Kidney (tissue), 13 donors: ENCODE measurements at regions not wholly inside any gene's neighbourhood (a gene's known extent, or its start where the extent isn't known, plus 50 kb on each side); places are given as distances from the start of the nearest gene placed in this dataset.

Source experiments
- DNase-seq, 5 donors: peaks; one replicate each; pipeline ENCODE4 v3.0.0-alpha.2; 2013 to 2020
- FAIRE-seq: peaks from 2 replicates; lab custom pipeline; 2012; peaks lifted over from hg19 to GRCh38; lab: Jason Lieb, UNC
- H3K27ac ChIP-seq, 2 donors: one replicate each; pipeline ENCODE4 v1.7.0; 2013; ENCODE audit warnings: low read depth in 2 of 2, low read length in 2 of 2, inconsistent platforms in 1 of 2
- H3K27me3 ChIP-seq: one replicate; pipeline ENCODE4 v1.7.1; 2013; ENCODE audit warnings: low read length, inconsistent platforms; ENCODE audit not compliant: control insufficient read depth, insufficient read depth
- H3K36me3 ChIP-seq, 3 donors: one replicate each; pipeline versions ENCODE4 v1.7.0 to v1.7.1; 2013; ENCODE audit warnings: low read length in 3 of 3, control low read depth in 1 of 3, inconsistent platforms in 1 of 3; ENCODE audit not compliant: insufficient read depth in 3 of 3, control insufficient read depth in 2 of 3
- H3K4me1 ChIP-seq, 3 donors: one replicate each; pipeline versions ENCODE4 v1.7.0 to v1.7.1; 2013; ENCODE audit warnings: low read length in 3 of 3, inconsistent platforms in 1 of 3, low read depth in 1 of 3; ENCODE audit not compliant: control insufficient read depth in 2 of 3, insufficient read depth in 2 of 3
- H3K4me3 ChIP-seq, 3 donors: one replicate each; pipeline versions ENCODE4 v1.7.0 to v1.8.1; 2013; ENCODE audit warnings: low read length in 3 of 3, control low read depth in 1 of 3, inconsistent platforms in 1 of 3
- H3K9ac ChIP-seq, 3 donors: one replicate each; pipeline versions ENCODE4 v1.7.0 to v1.7.1; 2013; ENCODE audit warnings: low read length in 3 of 3, control low read depth in 1 of 3, inconsistent platforms in 1 of 3
- H3K9me3 ChIP-seq, 3 donors: one replicate each; pipeline versions ENCODE4 v1.7.0 to v1.7.1; 2013; ENCODE audit warnings: low read length in 3 of 3, control low read depth in 1 of 3, inconsistent platforms in 1 of 3; ENCODE audit not compliant: control insufficient read depth in 2 of 3, insufficient read depth in 1 of 3
- intact Hi-C: fragments of 100-400 bp; cut with DNase I; formaldehyde crosslinking; loops from one replicate; pipeline ENCODE4 v1.11.1; 2022
- TF ChIP-seq, protein P1 (sequence below): IDR thresholded peaks from 3 replicates; pipeline ENCODE4 v1.5.1; 2012; ENCODE audit warnings: mild to moderate bottlenecking, moderate library complexity, borderline replicate concordance; ENCODE audit not compliant: insufficient read depth; ENCODE audit errors: extremely low read depth
- donor health status: control.
- donor health status: control.
- donor health status: control.
- donor health status: control.
- donor health status: control.
- donor health status: DM: yes; HTN: yes; CAD: no.
- donor health status: Normal renal cell carcinoma (clear cell type).

DNA sequence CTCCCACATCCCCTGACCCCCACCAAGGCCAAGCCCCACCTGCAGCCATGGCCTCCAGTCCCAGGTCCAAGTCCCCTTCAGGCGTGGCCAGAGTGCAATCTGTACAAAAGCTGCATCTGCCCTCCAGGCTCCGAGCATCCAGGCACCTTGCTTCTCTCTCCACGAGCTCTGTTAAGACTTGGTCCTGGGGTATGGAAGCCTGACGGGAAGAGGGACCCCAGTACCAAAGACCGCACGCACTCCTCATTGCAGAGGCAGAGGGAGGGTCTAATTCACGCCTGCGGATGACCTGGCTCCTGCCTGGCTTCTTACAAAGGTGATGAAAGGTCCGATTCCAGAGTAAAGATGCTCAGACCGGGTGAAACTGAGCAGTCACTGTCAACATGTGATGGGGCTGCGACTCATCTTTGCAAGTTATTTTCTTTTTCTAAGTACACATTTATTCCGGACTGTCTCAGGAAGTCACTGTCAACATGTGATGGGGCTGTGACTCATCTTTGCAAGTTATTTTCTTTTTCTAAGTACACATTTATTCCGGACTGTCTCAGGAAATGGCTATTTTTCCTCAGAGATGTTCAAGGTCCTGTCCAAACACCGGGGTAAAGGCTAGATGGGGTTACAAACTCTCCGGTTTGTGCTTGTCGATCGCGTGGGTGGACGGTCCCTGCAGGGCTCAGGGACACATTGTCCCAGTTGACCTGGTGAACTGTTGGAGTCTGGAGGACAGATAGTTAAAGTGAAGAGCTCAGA lies 252.0 kb upstream of the IRX4 start:
- H3K9ac ChIP-seq: no peak overlapping the region
- H3K36me3 ChIP-seq: no peaks in the 10 kb centered on the region
- no peak overlapping the region for H3K4me3 ChIP-seq
- H3K9me3 ChIP-seq: no peaks in the 10 kb centered on the region
- intact Hi-C loops: no loop called here
- FAIRE-seq (no peak), DNase-seq (peak in 1 of 5 donors; percentile 22)
- TF ChIP-seq, protein P1, sequence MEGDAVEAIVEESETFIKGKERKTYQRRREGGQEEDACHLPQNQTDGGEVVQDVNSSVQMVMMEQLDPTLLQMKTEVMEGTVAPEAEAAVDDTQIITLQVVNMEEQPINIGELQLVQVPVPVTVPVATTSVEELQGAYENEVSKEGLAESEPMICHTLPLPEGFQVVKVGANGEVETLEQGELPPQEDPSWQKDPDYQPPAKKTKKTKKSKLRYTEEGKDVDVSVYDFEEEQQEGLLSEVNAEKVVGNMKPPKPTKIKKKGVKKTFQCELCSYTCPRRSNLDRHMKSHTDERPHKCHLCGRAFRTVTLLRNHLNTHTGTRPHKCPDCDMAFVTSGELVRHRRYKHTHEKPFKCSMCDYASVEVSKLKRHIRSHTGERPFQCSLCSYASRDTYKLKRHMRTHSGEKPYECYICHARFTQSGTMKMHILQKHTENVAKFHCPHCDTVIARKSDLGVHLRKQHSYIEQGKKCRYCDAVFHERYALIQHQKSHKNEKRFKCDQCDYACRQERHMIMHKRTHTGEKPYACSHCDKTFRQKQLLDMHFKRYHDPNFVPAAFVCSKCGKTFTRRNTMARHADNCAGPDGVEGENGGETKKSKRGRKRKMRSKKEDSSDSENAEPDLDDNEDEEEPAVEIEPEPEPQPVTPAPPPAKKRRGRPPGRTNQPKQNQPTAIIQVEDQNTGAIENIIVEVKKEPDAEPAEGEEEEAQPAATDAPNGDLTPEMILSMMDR: no peak
- H3K27ac ChIP-seq: peak overlapping the region; percentile 51 to 65
- H3K4me1 ChIP-seq: peaks cover 0 to 5% (median 0%) of the 10 kb centered on the region in 3 donors
- H3K27me3 ChIP-seq: no peaks in the 10 kb centered on the region

DNA sequence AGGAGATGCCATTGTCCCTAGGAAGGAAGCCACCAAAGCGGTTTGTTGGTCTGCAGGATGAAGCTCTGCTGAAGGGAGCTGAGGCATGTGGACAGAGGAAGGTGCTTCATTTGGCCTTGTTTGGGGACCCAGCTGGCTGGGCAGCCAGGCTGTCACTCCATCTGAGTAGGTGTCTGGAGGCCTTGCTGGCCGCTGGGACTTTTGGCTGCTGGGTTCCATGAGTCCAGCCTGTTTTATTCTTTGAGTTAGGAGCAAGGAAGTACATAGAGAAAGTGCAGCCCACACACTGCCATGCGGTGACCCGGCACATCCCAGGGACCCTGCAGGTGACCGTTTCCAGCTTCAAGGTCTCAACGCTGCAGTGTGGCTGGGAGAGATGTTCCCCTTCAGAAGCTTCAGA lies 251.2 kb upstream of the IRX4 start:
- Histone ChIP-seq H3K4me1 (peaks cover 0 to 5% (median 0%) of the 10 kb centered on the region in 3 donors), H3K36me3 (no peaks in the 10 kb centered on the region), H3K9ac (no peak overlapping the region), H3K27me3 (peaks cover 3% of the 10 kb centered on the region), H3K27ac (no peak overlapping the region), H3K4me3 (no peak overlapping the region), H3K9me3 (no peaks in the 10 kb centered on the region)
- no peak for FAIRE-seq
- intact Hi-C loops: no loop called here
- TF ChIP-seq, protein P1: no peak
- DNase-seq: peak in 1 of 5 donors; percentile 11

DNA sequence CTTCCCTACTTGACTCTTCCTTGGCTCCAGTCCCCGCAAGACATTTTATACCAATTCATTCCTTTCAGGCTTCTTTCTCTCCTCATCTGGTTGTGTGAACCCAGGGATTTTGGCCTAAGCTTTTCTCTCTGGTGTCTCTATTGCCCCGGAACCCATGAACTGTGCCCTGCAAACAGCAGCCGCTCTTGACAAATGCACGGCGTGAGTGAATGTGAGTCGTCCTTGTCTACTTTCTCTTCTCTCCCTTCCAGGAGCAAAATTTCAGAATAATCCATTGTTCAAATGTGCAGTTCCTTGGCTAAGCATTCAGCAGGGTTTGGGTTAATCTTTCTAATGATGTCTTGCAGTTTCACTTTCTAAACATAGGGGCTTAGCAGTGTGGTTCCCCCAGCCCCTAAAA lies 250.4 kb upstream of the IRX4 start:
- FAIRE-seq: no peak
- H3K4me1 ChIP-seq: peaks cover 0 to 5% (median 0%) of the 10 kb centered on the region in 3 donors
- no peak overlapping the region for H3K27ac ChIP-seq
- no peaks in the 10 kb centered on the region for H3K36me3 ChIP-seq
- H3K9ac ChIP-seq: no peak overlapping the region
- no peaks in the 10 kb centered on the region for H3K9me3 ChIP-seq
- intact Hi-C loops: no loop called here
- DNase-seq: peak in 1 of 5 donors; percentile 9
- peaks cover 3% of the 10 kb centered on the region for H3K27me3 ChIP-seq
- TF ChIP-seq, protein P1: no peak
- H3K4me3 ChIP-seq: no peak overlapping the region
